ENCODE measurements at regions not wholly inside any gene's neighbourhood (a gene's known extent, or its start where the extent isn't known, plus 50 kb on each side); places are given as distances from the start of the nearest gene placed in this dataset.

- H3K4me3 ChIP-seq (ENCODE audit: low read length in 3 of 3): no peak overlapping the region
- H3K9ac ChIP-seq (ENCODE audit: low read length in 3 of 3): no peak overlapping the region
- no peaks in the 10 kb centered on the region for H3K36me3 ChIP-seq (ENCODE audit: control insufficient read depth in 2 of 3, insufficient read depth in 3 of 3, low read length in 3 of 3)
- H3K9me3 ChIP-seq (ENCODE audit: control insufficient read depth in 2 of 3, insufficient read depth in 1 of 3, low read length in 3 of 3): no peaks in the 10 kb centered on the region
- no peaks in the 10 kb centered on the region for H3K4me1 ChIP-seq (ENCODE audit: control insufficient read depth in 2 of 3, insufficient read depth in 2 of 3, low read depth in 1 of 3, low read length in 3 of 3)
- TF ChIP-seq CTCF (IDR thresholded peaks at IDR 0.05; ENCODE audit: borderline replicate concordance, extremely low read depth, insufficient read depth): no peak
- no peak overlapping the region for H3K27ac ChIP-seq (ENCODE audit: low read depth in 2 of 2, low read length in 2 of 2)
- FAIRE-seq (no peak), DNase-seq (no peak)
- intact Hi-C loops (cut with DNase I): no loop called here
- no peaks in the 10 kb centered on the region for H3K27me3 ChIP-seq (ENCODE audit: control insufficient read depth, insufficient read depth, low read length)
These were observed 158.6 kb upstream of the ALDH1B1 start for GRCh38 chr9:38233796-38234355.

- Histone ChIP-seq H3K27ac (ENCODE audit: low read depth in 2 of 2, low read length in 2 of 2) (no peak overlapping the region), H3K9me3 (ENCODE audit: control insufficient read depth in 2 of 3, insufficient read depth in 1 of 3, low read length in 3 of 3) (no peaks in the 10 kb centered on the region), H3K9ac (ENCODE audit: low read length in 3 of 3) (no peak overlapping the region), H3K27me3 (ENCODE audit: control insufficient read depth, insufficient read depth, low read length) (no peaks in the 10 kb centered on the region), H3K36me3 (ENCODE audit: control insufficient read depth in 2 of 3, insufficient read depth in 3 of 3, low read length in 3 of 3) (no peaks in the 10 kb centered on the region), H3K4me1 (ENCODE audit: control insufficient read depth in 2 of 3, insufficient read depth in 2 of 3, low read depth in 1 of 3, low read length in 3 of 3) (no peaks in the 10 kb centered on the region), H3K4me3 (ENCODE audit: low read length in 3 of 3) (no peak overlapping the region)
- no peak for FAIRE-seq
- TF ChIP-seq CTCF (IDR thresholded peaks at IDR 0.05; ENCODE audit: borderline replicate concordance, extremely low read depth, insufficient read depth): no peak
- intact Hi-C loops (cut with DNase I): no loop called here
- DNase-seq: no peak
These were observed 159.2 kb upstream of the ALDH1B1 start for GRCh38 chr9:38233343-38233742.

- FAIRE-seq: no peak
- TF ChIP-seq CTCF (IDR thresholded peaks at IDR 0.05; ENCODE audit: borderline replicate concordance, extremely low read depth, insufficient read depth): no peak
- Histone ChIP-seq H3K36me3 (ENCODE audit: control insufficient read depth in 2 of 3, insufficient read depth in 3 of 3, low read length in 3 of 3) (no peaks in the 10 kb centered on the region), H3K4me1 (ENCODE audit: control insufficient read depth in 2 of 3, insufficient read depth in 2 of 3, low read depth in 1 of 3, low read length in 3 of 3) (no peaks in the 10 kb centered on the region), H3K27ac (ENCODE audit: low read depth in 2 of 2, low read length in 2 of 2) (no peak overlapping the region), H3K27me3 (ENCODE audit: control insufficient read depth, insufficient read depth, low read length) (no peaks in the 10 kb centered on the region), H3K9ac (ENCODE audit: low read length in 3 of 3) (no peak overlapping the region), H3K9me3 (ENCODE audit: control insufficient read depth in 2 of 3, insufficient read depth in 1 of 3, low read length in 3 of 3) (no peaks in the 10 kb centered on the region), H3K4me3 (ENCODE audit: low read length in 3 of 3) (no peak overlapping the region)
- DNase-seq: no peak
- intact Hi-C loops (cut with DNase I): no loop called here
These were observed 159.6 kb upstream of the ALDH1B1 start for GRCh38 chr9:38232895-38233294.
